ENCODE measurements at regions not wholly inside any gene's neighbourhood (a gene's known extent, or its start where the extent isn't known, plus 50 kb on each side); places are given as distances from the start of the nearest gene placed in this dataset.
"Not testable (repeated sequence)": the region's sequence is repeated elsewhere in the genome, so short reads cannot be mapped to it uniquely, and the experiment has no call there.

DNA sequence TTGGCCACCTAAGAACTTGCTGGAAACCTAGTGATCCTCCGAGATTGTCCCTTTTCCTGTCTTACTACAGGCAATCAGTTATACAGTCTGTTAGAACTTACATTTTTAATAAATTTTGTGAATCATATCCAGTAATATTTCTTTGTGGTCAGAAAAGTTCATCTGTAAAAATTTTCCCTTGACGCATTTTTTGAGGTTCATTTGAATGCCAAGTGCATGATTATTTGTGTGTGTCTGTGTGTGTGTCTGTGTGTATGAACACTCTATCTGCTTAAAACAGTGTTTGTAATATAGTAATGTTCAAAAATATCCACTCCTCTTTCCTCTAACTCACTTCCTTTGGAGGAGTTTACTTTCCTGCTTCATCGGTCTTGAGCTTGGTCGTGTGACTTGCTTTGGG lies 468.7 kb upstream of the FLRT2 start:
- no peaks in the 10 kb centered on the region for H3K4me1 Mint-ChIP-seq
- no peaks in the 10 kb centered on the region for H3K36me3 Mint-ChIP-seq (ENCODE audit: low read depth)
- H3K27ac Mint-ChIP-seq, result no peak overlapping the region
- intact Hi-C loops (cut with micrococcal nuclease), result no loop called here
- H3K9me3 Mint-ChIP-seq, result peaks cover 9% of the 10 kb centered on the region
- H3K27me3 Mint-ChIP-seq, result no peaks in the 10 kb centered on the region
- DNase-seq, result no peak
- no peak overlapping the region for H3K4me3 Mint-ChIP-seq

DNA sequence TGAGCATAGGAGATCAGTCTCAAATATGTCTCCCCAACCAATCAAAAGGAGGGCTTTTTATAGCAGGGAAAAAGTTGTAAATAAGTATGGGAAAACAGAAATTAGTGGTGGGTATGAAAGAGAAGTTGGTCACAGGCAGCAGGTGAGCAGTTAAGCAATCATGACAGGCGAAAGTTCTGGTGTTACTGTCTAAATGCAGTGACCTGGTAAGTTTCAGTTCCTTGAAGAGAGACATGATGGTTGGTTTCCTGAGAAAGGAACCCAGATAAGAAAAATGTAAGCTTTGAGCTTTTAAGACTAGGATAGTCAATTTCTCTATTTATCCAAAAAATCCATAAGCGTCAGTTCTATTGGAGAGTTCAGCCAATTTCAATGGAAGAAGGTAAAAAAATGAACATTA lies 466.2 kb upstream of the FLRT2 start:
- intact Hi-C loops (cut with micrococcal nuclease), result no loop called here
- H3K9me3 Mint-ChIP-seq, result peaks cover 3% of the 10 kb centered on the region
- H3K36me3 Mint-ChIP-seq (ENCODE audit: low read depth), result no peaks in the 10 kb centered on the region
- DNase-seq, result no peak
- no peak overlapping the region for H3K27ac Mint-ChIP-seq
- no peak overlapping the region for H3K4me3 Mint-ChIP-seq
- no peaks in the 10 kb centered on the region for H3K4me1 Mint-ChIP-seq
- H3K27me3 Mint-ChIP-seq, result no peaks in the 10 kb centered on the region

DNA sequence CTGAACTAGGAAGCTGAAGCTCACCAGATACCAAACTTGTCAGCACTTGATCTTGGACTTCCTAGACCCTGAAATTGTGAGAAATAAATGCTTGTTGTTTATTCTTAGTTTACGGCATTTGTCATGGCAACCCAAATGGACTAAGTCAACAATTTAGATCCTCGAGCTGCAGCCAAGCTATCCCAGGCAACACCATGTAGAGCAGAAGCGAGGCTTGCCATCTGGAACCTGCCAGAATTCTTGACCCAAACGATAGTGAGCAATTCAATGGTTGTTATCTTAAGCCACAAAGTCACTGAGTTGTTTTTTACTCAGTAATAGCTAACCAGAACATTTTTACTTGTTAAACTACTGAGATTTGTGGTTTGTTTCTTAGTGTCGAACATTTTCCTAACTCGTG lies 458.5 kb upstream of the FLRT2 start:
- no peak for DNase-seq
- Mint-ChIP-seq H3K27me3 (no peaks in the 10 kb centered on the region), H3K4me3 (no peak overlapping the region), H3K9me3 (no peaks in the 10 kb centered on the region), H3K27ac (no peak overlapping the region), H3K4me1 (no peaks in the 10 kb centered on the region), H3K36me3 (ENCODE audit: low read depth) (no peaks in the 10 kb centered on the region)
- intact Hi-C loops (cut with micrococcal nuclease), result no loop called here

DNA sequence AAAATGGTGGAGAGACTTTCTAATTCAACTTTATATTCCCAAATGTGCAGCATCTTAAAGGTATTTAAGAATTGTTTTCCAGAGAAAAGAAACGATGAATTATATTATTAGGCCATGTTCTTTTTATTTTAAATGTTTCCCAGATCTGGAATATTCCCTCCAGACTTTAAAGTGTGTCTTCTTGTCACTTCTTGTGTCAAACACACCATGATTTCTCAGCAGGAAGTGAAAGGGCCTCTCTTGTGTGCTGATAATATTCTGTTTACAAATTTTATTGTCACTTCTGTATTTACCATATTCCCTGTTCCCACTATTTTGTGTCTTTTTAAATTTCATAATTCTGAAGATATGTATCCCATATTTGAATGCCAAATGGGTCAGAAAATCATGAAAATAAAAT lies 455.0 kb upstream of the FLRT2 start:
- DNase-seq, result no peak
- no peaks in the 10 kb centered on the region for H3K9me3 Mint-ChIP-seq
- no peak overlapping the region for H3K4me3 Mint-ChIP-seq
- no peaks in the 10 kb centered on the region for H3K27me3 Mint-ChIP-seq
- H3K36me3 Mint-ChIP-seq (ENCODE audit: low read depth), result no peaks in the 10 kb centered on the region
- intact Hi-C loops (cut with micrococcal nuclease), result no loop called here
- no peaks in the 10 kb centered on the region for H3K4me1 Mint-ChIP-seq
- no peak overlapping the region for H3K27ac Mint-ChIP-seq

DNA sequence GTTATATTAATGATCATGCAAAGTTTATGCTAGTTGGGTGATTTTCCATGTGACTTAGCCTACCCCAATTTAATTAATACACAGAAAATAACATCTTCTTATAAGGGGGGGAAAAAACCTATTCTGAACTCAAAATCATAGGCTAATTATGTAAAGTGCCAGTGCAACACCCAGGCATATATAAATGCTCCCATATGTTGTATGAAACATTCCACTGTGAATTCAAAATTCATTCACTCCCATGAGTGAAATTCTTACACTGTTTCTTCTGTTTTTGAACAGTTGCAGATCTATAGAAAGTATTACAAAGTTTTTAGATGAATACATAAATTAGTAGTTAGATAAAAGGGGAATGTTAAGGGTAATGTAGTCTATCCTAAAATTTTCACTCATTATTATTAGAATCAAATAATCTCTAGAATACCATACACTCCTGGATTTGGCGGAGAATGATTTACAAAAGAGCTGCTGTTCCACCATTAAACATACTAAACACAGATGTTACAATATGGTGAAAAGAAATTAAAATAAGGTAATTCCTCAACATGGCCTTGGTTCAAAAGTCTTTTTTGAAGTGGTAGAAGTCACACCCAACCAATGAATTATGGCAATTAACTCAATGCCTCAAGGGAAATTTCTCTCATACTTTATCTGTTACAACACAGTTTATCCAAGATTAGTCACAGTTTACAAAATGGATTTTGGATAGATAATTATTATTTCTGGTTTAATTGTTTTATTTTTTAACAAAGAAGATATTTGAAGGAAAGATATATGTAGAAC lies 454.1 kb upstream of the FLRT2 start:
- H3K9me3 Mint-ChIP-seq, result no peaks in the 10 kb centered on the region
- no peak for DNase-seq
- H3K4me3 Mint-ChIP-seq, result no peak overlapping the region
- no peaks in the 10 kb centered on the region for H3K27me3 Mint-ChIP-seq
- H3K4me1 Mint-ChIP-seq, result no peaks in the 10 kb centered on the region
- intact Hi-C loops (cut with micrococcal nuclease), result no loop called here
- no peaks in the 10 kb centered on the region for H3K36me3 Mint-ChIP-seq (ENCODE audit: low read depth)
- H3K27ac Mint-ChIP-seq, result no peak overlapping the region

DNA sequence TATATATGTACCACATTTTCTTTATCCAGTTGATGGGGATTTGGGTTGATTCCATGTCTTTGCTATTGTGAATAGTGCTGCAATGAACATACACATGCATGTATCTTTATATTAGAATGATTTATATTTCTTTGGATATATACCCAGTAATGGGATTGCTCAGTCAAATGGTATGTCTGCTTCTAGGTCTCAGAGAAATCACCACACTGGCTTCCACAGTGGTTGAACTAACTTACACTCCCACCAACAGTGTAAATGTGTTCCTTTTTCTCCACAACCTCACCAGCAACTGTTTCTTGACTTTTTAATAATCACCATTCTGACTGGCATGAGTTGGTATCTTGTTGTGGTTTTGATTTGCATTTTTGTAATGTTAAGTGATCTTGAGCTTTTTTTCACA lies 452.2 kb upstream of the FLRT2 start:
- intact Hi-C loops (cut with micrococcal nuclease); H3K27ac Mint-ChIP-seq; H3K9me3 Mint-ChIP-seq; H3K27me3 Mint-ChIP-seq; H3K4me1 Mint-ChIP-seq; H3K4me3 Mint-ChIP-seq; H3K36me3 Mint-ChIP-seq (ENCODE audit: low read depth); DNase-seq: not testable (repeated sequence)

DNA sequence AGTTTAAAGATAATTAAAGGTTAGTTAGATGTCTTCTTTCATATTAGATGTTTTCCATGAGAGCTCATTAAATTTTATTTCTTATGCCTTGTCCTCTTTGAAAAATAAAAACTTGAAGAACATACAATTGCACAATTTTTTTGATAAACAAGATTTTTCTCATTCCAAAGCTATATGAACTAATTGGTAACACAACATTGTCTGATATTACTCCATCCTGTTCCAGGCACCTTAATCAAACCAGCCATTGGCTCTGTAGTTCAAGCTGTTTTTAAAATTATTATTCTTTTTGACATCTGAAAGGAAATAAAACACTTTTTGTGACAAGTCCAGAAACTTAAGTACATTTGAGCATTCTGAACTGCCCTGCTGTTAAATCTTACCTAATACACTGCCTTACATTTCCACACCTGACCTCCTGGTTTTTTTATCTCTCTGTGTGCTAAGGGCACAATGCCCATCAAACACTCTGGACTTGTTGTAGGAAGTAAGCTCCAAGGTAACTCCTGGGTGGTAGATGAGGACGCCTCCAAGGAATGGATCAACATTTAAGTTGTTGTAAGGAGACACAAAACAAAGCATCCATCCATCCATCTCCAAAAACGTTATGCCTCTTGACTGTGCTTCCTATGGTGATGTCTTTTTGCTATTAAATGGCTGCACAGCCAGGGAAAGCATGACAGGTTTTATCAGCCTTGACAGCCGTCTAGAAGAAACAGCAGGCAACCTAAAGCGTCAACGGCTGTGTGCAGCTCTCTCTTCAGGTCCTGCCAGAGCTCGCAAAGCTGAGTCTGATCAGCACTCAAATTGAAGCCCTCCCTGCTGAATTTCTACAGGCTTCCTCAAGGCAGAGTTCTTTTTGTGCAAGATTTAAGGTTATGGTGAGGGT lies 449.9 kb upstream of the FLRT2 start:
- intact Hi-C loops (cut with micrococcal nuclease), result no loop called here
- Mint-ChIP-seq H3K9me3 (no peaks in the 10 kb centered on the region), H3K4me3 (no peak overlapping the region), H3K27ac (no peak overlapping the region), H3K4me1 (no peaks in the 10 kb centered on the region), H3K27me3 (no peaks in the 10 kb centered on the region), H3K36me3 (ENCODE audit: low read depth) (no peaks in the 10 kb centered on the region)
- no peak for DNase-seq

DNA sequence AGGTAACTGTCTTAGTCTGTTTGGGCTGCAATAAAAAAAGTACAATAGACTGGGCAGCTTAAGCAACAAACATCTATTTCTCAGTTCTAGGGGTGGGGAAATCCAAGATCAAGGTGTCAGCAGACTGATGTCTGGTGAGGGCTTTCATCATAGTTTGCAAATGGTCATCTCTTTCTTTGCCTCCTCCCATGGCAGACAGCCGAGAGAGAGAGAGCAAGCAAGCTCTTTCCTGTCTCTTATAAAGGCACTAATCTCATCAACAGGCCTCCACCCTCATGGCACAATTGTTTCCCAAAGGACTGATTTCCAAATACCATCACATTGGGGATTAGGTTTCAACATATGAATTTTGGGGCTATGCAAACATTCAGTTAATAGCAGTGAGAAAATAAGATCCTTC lies 445.6 kb upstream of the FLRT2 start:
- intact Hi-C loops (cut with micrococcal nuclease), result no loop called here
- DNase-seq, result no peak
- H3K4me1 Mint-ChIP-seq, result no peaks in the 10 kb centered on the region
- H3K27ac Mint-ChIP-seq, result no peak overlapping the region
- no peaks in the 10 kb centered on the region for H3K9me3 Mint-ChIP-seq
- H3K27me3 Mint-ChIP-seq, result no peaks in the 10 kb centered on the region
- H3K4me3 Mint-ChIP-seq, result no peak overlapping the region
- H3K36me3 Mint-ChIP-seq (ENCODE audit: low read depth), result no peaks in the 10 kb centered on the region

DNA sequence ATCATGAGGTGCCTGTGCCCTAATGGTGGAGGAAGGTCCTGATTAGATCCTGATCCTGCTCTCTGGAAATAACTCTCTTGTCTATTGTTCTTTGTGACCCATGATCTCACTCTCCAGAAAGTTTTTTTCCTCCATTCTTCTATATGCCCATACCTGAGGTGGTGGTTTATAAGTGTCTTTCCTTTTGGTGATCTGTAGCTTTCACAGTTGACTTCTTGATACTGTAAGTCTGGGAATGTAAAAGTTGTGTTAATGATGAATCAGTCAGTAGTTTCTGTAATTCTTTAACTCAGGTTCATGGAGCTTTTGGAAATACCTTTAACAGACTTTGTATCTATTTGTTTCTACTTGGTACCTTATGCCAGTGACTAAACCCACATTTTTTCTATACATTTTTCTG lies 444.0 kb upstream of the FLRT2 start:
- H3K4me1 Mint-ChIP-seq, result no peaks in the 10 kb centered on the region
- no peaks in the 10 kb centered on the region for H3K36me3 Mint-ChIP-seq (ENCODE audit: low read depth)
- DNase-seq, result no peak
- H3K27me3 Mint-ChIP-seq, result no peaks in the 10 kb centered on the region
- no peaks in the 10 kb centered on the region for H3K9me3 Mint-ChIP-seq
- no peak overlapping the region for H3K4me3 Mint-ChIP-seq
- H3K27ac Mint-ChIP-seq, result no peak overlapping the region
- intact Hi-C loops (cut with micrococcal nuclease), result no loop called here

DNA sequence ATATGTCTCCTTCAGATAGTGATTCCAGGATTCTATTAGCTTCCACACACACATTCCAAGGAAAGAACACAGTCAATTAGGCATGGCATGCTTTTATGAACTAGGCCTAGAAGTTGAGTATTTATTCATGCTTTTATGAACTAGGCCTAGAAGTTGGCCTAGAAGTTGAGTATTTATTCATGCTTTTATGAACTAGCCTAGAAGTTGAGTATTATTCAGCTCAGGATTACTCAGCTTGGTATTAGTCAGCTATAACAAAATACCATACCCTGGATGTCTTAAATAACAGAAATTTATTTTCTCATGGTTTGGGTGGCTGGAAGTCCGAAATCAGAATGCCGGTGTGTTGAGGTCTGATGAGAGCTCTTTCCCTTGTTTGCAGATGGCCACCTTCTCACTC lies 442.7 kb upstream of the FLRT2 start:
- Mint-ChIP-seq H3K9me3 (no peaks in the 10 kb centered on the region), H3K27me3 (no peaks in the 10 kb centered on the region), H3K27ac (no peak overlapping the region), H3K36me3 (ENCODE audit: low read depth) (no peaks in the 10 kb centered on the region), H3K4me1 (no peaks in the 10 kb centered on the region), H3K4me3 (no peak overlapping the region)
- intact Hi-C loops (cut with micrococcal nuclease), result no loop called here
- DNase-seq, result no peak

DNA sequence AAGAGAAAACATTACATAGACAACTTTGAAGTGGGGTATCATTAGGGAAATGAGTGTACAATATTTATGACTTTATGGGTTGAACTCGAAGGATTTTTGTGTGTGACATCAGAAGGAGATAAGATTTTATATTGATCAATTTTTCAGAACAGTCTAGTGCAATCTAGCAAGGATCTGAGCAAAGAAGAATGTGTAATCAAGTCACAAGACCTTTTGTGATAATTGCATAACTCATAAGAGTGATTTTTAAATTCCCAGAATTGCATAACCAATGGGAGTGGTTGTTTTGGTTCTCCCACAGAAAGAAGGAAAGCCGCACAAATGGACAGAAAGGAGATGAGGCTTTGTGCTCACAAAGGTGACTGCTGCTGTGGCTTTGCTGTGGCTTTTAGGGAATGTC lies 441.8 kb upstream of the FLRT2 start:
- Mint-ChIP-seq H3K4me1 (no peaks in the 10 kb centered on the region), H3K9me3 (no peaks in the 10 kb centered on the region), H3K4me3 (no peak overlapping the region), H3K36me3 (ENCODE audit: low read depth) (no peaks in the 10 kb centered on the region), H3K27ac (no peak overlapping the region), H3K27me3 (no peaks in the 10 kb centered on the region)
- DNase-seq, result no peak
- intact Hi-C loops (cut with micrococcal nuclease), result no loop called here

DNA sequence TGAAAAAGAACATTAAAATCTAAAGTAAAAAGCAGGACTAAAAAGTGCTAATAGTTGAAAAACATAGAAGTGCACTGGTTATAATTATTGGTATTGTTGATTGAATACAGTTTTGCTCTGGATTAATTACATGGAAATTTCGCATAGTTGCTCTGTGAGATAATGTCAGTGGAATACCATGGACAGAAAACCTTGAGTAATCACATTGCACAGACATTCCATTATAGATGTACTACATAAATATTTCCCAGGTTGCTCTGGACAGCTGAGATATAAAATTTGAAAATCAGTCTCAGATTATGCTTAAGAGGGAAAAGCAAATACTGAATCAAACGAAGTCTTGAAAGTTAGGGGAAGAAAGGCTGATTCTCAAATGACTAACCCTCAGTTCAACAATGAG lies 439.3 kb upstream of the FLRT2 start:
- Mint-ChIP-seq H3K36me3 (ENCODE audit: low read depth) (no peaks in the 10 kb centered on the region), H3K27ac (no peak overlapping the region), H3K9me3 (no peaks in the 10 kb centered on the region), H3K4me3 (no peak overlapping the region), H3K27me3 (no peaks in the 10 kb centered on the region), H3K4me1 (no peaks in the 10 kb centered on the region)
- DNase-seq, result no peak
- intact Hi-C loops (cut with micrococcal nuclease), result no loop called here

DNA sequence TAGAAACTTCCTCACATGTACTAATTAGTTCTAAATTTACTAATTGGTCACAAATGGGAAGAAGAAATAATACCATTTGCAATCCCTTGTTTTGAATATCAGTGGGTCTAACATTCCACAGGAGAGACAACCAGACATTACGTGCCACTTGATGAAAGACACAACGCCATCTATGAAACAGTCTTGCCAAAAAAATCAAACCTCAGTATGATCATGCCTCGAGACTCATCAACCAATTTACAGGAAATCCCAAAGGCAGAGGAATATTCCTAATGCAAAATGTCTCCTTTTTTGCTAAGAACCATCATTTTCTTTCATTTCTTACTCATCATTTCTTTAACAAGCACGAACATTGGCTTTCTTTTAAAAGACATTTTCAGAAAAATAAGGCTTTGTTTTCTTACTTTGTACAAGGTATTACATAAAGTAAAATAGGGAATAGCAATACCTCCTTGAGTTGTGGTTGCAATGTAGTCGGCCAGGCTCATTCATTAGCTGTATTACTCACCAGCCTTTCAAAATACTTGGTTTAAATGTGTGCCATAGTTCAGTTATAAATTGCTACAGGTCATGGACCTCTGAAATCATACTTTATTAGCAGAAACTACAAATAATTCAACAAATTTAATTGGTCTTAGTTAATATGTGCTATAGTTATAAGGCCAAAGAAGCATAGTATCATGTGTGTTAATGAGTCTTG lies 436.2 kb upstream of the FLRT2 start:
- H3K4me3 Mint-ChIP-seq, result no peak overlapping the region
- H3K4me1 Mint-ChIP-seq, result no peaks in the 10 kb centered on the region
- no peaks in the 10 kb centered on the region for H3K27me3 Mint-ChIP-seq
- no peaks in the 10 kb centered on the region for H3K36me3 Mint-ChIP-seq (ENCODE audit: low read depth)
- H3K9me3 Mint-ChIP-seq, result no peaks in the 10 kb centered on the region
- intact Hi-C loops (cut with micrococcal nuclease), result no loop called here
- no peak overlapping the region for H3K27ac Mint-ChIP-seq
- no peak for DNase-seq

DNA sequence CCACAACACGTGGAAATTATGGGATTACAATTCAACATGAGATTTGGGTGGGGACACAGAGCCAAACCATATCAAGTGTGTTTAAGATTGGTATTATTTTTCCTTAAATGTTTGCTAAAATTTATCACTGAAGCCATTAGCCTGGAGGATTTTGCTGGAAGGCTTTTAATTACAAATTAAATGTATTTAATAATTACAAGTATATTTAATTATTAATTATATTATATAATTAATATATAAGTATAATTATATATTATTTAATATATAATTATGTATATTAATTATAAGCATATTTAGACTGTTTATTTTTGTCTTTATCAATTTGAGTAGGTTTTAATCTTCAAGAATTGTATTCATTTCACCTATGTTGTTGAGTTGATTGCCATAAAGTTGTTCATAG lies 427.4 kb upstream of the FLRT2 start:
- no peak for DNase-seq
- no peaks in the 10 kb centered on the region for H3K4me1 Mint-ChIP-seq
- H3K27ac Mint-ChIP-seq, result no peak overlapping the region
- H3K9me3 Mint-ChIP-seq, result peaks cover 4% of the 10 kb centered on the region
- no peaks in the 10 kb centered on the region for H3K27me3 Mint-ChIP-seq
- H3K36me3 Mint-ChIP-seq (ENCODE audit: low read depth), result no peaks in the 10 kb centered on the region
- intact Hi-C loops (cut with micrococcal nuclease), result no loop called here
- no peak overlapping the region for H3K4me3 Mint-ChIP-seq
